GM21447 (cell line): ENCODE measurements at regions not wholly inside any gene's neighbourhood (a gene's known extent, or its start where the extent isn't known, plus 50 kb on each side); places are given as distances from the start of the nearest gene placed in this dataset.
"Not testable (repeated sequence)": the region's sequence is repeated elsewhere in the genome, so short reads cannot be mapped to it uniquely, and the experiment has no call there.

Source experiments
- ATAC-seq: cut with Tn5 transposase; IDR thresholded peaks from one replicate; pipeline ENCODE4 v1.9.1; 2021; ENCODE audit not compliant: unreplicated experiment

DNA sequence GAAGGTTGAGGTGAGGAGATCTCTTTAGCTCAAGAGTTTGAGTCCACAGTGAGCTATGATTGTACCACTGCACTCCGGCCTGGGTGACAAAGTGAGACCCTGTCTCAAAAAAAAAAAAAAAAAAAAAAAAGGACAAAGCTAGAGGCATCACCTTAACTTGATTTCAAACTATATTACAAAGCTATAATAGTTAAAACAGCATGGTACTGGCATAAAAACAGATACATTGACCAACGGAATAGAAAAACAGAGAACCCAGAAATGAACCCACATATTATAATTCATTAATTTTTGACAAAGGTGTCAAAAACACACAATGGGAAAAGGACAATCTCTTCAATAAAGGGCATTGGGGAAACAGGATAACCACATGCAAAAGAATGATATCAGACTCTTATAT lies 50.8 kb upstream of the MBOAT1 start:
- no peak for ATAC-seq

DNA sequence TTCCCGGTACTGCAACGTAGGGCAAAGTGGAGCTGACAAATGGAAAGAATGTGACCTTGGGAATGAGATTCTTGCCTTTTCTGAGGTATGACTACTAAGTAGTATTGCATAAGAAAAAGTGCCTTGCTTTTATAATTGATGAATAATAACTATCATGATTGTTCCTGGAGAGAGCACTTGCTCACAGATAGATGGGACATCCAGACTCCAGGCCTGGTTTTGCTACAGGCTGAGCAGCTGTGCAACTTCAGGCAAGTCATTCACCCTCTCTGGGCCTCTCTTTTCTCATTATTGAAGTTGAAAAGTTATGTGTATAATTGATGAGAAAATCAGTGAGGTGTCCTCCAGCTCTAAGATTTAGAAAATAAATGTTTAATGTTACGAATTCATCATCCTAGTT lies 53.6 kb upstream of the MBOAT1 start:
- no peak for ATAC-seq

DNA sequence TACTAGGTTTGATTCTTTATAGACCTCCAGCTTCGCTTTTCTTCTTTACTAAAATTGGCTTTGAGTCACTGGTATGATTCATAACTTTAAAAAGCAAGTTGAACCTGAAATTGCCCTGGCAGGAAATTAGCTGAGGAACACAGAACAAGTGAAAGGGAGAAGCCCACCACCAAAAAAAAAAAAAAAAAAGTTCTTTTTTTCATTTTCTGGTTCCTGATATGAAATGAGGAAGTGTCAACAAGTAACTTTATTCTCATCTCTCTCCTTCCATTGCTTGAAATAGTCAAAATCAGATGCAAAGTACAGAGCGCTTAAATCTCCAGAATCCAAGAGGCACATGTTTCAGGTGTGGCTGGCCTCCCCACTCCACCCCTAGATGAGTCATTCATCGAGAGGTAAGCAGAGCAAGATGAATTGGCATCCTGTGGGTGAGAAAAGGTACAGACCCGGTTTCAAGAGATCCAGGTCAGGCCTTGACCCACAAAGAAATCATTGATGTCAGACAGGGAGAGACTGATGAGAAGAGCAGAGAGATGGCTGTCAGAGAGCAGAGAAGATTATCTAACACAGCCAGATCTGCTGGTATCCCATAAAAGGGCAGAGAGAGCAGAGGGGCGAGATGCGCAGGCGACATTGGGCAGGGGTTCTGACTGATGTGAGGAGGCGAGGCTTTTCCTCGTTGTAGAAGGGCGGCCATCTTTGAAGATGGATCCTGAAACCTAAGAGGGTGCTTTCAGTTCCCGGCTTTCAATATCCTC lies 54.8 kb upstream of the MBOAT1 start:
- ATAC-seq: peak; percentile 70

DNA sequence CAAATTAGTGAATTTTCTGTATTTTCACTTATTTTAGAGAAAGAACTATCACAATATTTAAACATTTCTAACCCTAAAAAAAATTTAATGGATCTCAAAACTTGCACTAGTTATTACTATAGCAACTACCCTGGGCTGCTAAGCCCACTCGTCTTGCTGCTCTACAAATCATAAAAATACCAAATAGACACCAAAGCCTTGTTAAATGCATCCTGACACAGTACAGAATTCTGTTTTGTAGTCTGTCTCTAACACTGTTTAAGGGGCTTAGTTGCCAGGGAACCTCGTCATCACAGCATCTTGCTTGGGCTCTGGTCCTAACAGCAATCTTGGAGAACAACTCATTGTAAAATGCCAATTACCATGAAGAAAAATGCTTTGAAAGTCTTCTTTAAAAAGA lies 56.9 kb upstream of the MBOAT1 start:
- no peak for ATAC-seq

DNA sequence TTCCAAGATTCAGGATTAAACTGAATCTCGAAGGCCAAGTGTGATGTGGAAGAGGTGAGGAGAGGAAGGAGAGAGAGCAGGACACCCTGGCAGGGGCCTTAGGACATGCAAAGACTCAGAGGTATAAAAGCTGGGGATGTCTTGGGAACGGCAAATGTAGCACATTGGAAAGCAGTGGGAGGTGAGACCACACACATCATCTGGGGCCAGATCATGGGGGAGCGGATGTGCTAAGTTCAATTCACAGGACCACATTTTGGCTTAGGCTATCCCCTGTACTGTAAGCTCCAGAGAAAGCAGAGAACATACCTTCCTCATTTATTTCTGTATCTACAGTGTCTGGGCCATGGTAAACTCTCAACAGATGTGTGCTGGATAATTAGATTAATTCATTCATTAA lies 59.5 kb upstream of the MBOAT1 start:
- ATAC-seq: no peak

DNA sequence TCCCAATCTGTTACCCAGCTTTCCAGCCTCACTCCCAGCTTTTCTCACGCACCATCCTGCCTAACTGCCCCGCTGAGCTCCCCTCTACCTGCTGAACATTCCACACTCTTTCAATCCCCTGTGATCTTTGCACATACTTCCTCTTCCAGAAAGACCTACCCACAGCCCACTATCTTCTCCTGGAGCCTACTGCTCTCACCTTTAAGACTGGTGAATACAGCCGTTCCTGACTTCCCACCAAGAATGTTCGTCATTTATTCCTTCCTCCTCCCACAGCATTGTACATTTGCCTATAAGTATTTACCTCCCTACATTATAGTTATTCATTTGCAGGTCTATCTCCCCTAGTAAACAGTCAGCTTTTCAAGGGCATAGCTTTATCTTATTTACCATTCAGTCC lies 61.9 kb upstream of the MBOAT1 start:
- no peak for ATAC-seq

DNA sequence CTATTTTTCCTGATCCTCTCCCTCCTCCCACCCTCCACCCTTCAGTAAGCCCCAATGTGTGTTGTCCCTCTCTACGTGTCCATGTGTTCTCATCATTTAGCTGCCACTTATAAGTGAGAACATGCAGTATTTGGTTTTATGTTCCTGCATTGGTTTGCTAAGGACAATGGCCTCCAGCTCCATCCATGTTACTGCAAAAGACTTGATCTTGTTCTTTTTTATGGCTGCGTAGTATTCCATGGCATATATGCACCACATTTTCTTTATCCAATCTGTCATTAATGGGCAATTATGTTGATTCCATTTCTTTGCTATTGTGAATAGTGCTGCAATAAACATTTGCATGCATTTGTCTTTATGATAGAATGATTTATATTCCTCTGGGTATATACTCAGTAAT lies 63.6 kb upstream of the MBOAT1 start:
- ATAC-seq: not testable (repeated sequence)

DNA sequence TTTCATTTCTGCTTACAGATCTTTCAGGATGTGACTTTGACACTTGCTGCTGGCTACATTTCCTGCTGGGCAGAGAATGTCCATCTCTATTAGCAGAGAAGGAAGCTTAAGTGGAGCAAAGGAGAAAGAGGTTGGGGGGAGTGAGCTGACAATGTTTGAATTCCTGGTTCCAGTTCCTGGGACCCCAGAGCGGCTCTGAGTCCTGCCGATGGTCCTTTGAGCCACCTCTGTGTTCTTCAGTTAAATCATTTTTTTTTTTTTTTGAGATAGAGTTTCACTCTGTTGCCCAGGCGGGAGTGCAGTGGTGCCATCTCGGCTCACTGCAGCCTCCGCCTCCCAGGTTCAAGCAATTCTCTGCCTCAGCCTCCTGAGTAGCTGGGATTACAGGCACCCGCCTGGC lies 65.5 kb upstream of the MBOAT1 start:
- ATAC-seq: not testable (repeated sequence)

DNA sequence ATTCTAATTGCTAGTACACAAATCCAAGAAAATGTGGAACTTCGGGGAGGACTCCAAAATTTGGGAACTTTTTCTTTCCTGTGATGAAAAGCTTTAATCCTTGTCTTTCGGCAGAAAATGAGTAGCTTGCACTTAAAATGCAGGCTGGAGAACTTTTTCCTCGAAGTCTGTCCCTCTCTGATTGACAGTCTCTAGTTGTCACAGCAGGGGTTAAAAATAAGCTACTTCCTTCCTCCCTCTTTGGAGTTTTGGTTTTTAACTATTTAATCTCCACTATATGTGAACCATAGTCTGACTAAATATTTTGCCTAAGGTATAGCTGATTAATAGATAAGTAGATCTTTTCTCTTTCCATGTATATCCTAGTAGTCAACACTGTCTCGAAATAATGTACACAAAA lies 66.8 kb upstream of the MBOAT1 start:
- no peak for ATAC-seq

DNA sequence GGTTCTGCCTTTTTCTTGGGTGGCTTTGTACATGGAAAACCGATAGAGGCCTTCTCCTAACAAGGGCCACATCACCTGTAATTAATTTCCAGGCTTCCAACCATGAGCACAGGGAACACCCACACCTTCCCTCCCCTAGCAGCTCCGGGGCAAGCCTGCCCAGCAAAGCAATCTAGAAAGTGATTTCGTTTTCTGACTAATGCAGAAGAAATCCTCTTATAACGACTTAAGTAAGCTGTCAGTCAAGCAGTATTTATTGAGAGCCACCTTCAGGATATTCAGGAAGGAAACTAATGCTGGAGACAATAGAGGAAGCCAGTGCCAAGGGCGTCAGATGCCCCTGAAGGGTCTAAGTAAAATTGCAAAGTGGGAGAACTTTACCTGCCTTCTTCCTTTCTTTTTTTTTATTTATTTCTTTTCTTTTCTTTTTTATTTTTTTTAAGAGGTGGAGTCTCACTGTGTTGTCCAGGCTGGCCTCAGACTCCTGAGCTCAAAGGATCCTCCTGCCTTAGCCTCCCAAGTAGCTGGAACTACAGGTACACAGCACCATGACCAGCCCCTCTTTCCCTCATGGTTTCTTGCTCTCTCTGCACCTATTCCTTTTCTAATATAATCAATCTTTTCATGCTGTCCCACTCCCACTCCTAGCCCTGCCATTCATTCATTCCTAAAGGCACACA lies 67.5 kb upstream of the MBOAT1 start:
- no peak for ATAC-seq

DNA sequence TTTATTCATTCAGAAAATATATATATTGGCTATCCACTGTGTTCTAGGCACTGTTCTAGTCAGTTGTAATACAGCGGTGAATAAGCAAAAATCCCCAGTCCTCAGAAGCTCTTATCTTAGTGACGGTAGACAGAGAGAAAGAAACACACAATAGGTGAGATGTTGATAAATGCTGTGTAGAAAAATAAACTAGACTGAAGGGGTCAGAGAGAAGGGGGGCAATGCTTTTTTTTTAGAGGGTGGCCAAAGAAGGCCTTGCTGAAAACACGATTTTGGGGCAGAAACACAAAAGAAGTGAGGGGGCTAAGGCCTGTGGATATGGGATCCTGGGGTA lies 68.0 kb upstream of the MBOAT1 start:
- ATAC-seq: no peak

DNA sequence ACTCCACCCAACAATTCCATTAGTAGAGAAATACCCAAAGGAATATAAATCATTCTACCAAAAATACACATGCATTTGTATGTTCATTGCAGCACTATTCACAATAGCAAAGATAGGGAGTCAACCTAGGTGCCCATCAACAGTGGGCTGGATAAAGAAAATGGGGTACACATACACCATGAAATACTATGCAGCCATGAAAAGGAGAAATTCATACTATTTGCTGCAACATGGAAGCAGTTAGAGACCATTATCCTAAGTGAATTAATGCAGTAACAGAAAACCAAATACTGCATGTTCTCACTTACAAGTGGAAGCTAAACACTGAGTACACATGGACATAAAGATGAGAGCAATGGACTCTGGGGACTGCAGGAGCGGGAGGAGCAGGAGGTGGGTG lies 72.4 kb upstream of the MBOAT1 start:
- no peak for ATAC-seq

DNA sequence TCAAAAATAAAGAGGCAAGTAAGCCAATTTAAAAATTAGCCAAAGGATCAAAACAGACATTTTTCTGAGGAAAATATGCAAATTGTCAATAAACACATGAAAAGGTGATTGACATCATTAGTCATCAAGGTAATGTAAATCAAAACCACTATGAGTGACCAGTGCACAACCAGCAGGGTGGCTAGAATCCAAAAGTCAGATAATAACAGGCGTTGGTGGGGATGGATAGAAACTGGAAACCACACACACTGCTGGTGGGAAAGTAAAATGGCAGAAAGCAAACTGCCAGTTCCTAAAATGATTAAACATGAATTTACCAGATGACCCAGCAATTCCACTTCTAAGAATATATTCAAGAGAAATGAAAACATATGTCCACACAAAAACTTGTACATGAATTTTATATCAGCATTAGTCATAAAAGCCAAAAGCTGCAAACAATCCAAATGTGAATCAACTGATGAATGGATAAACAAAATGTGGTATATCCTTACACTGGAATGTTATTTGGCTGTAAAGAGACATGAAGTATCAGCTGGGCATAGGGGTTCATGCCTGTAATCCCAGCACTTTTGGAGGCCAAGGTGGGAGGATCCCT lies 74.8 kb upstream of the MBOAT1 start:
- no peak for ATAC-seq

DNA sequence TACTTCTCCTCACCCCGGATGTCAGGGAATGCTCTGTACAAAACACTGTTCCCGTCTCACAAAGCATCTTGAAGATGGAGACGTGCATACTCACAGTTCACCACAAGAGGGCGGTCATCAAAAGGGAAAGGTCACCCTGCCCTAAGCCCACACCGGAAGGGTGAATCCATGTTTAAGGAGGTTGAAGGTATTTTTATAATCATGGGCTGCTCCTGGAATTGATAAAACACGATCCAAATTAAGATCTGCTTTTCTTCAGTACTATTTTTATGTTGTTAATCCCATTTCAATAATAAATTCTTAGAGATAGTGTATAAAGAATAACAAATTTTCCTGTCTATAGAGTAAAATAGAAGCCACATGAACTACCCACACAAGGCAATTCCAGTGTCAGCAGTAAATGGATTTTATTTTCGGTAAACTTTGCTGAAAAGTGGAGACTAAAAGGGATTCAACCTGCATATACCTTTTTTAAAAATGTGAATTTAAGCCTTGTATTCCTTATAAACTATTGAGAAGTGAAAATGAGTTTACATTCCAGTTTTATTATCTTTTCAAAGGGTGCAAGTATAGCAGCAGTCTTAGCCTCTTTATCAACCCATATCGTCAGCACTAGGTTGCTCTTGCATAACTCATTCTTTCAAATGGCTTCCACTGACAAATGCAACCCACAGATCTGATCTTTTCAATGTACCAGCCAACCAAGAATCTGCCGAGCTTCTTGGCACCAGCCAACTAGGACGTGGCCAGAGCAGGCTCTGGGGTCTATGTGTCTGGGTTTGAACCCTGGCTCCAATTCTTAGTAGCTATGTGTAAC lies 79.7 kb upstream of the MBOAT1 start:
- peak; percentile 92 for ATAC-seq

DNA sequence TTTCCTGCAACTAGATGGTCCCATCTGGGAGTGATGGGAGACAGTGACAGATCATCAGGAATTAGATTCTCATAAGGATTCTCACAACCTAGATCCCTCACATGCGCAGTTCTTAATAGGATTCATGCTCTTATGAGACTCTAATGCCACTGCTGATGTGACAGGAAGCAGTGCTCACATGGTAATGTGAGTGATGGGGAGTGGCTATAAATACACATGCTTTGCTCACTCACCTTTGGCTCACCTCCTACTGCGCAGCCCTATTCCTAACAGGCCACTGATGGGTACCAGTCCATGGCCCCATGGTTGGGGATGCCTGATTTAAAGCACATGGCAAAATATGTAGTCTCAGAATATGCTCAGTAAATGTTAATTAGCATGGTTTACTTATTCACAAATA lies 80.6 kb upstream of the MBOAT1 start:
- ATAC-seq: no peak

DNA sequence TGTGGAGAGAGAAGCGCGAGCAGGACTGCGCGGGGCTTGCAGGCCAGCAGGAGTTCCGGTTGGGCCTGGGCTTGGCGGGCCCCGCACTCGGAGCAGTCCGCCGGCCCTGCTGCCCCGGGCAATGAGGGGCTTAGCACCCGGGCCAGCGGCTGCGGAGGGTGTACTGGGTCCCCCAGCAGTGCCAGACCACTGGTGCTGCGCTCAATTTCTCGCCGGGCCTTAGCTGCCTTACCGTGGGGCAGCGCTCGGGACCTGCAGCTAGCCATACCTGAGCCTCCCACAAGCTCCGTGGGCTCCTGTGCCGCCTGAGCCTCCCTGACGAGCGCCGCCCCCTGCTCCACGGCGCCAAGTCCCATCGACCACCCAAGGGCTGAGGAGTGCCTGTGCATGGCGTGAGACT lies 89.0 kb upstream of the MBOAT1 start:
- ATAC-seq: no peak

DNA sequence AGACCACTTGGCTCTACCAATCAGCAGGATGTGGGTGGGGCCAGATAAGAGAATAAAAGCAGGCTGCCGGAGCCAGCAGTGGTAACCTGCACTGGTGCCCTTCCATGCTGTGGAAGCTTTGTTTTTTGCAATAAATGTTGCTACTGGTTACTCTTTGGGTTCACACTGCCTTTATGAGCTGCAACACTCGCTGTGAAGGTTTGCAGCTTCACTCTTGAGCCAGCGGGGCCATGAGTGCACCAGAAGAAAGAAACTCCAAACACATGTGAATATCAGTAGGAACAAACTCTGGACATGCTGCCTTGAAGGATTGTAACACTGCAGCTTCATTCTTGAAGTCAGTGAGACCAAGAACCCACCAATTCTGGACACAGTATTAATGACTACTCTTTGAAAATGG lies 89.9 kb upstream of the MBOAT1 start:
- ATAC-seq: no peak

DNA sequence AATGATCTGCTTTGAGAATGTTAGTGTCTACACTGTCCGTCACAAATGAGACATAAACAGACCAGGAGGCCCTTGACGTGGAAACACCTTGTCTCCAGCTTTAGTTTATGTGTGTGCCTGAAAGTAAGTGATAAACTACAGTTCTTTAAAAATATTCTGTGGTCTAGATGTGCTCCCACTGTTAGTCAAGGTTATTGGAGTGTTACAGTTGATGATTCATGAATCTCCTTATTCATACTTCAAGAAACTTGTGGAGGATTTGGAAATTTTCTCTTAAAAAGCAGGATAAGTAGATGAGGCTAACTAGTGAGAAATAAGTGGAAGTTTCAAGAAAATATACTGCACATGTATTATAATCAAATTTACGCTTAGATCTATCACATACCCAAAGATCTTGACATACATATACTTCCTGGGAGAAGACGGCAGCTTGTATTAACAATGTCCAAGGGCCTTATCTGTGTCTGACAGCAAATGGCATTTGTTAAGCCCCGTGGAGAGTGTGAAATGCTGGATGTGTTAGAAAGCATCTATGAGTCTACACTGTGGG lies 90.5 kb upstream of the MBOAT1 start:
- no peak for ATAC-seq

DNA sequence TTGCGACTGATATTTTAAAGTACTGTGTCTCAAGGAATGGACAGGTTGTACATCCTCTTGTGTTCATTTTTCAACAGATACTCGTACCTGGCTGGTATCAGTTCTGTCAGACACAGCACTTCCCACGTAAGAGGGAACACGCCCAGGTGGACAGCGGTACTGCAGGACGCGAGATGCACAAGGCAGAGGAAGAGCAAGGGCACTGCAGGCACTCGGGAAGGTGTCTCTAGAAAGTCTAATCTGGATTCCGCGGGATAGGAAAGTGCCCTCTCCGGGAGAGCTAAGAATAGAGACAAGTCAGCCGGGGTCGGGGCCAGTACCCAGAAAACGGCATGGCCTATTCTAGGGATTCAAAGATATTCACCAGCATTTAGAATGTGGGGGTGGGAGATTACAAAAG lies 94.2 kb upstream of the MBOAT1 start:
- ATAC-seq: no peak

DNA sequence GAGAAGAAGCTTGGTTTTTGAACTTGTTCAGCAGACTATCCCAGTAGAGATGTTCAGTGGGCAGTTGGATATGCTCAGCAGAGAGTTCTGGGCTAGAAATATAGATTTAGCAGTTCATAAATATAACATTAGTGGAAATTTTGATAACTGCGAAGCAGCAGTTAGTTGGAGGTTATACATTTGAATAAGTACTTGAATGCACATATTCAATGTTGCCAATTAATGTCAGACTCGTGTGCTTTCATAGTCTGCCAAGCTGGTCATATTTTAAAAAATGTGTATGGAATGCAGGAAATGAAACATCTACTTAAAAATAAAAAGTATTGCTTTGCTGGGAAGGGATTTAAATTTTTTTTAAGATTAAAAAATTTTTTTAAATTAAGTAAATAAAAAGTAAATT lies 92.5 kb upstream of the E2F3 start:
- ATAC-seq: no peak

DNA sequence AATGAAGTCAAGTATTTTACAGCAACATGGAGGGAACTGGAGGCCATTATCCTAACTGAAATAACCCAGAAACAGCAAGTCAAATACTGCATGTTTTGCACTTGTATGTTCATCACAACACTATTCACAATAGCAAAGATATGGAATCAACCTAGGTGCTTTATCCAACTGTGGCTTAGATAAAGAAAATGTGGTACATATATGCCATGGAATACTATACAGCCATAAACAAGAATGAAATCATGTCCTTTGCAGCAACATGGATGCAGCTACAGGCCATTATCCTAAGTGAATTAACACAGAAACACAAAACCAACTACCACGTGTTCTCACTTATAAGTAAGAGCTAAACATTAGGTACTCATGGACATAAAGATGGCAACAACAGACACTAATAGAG lies 91.5 kb upstream of the E2F3 start:
- ATAC-seq: no peak
